Endothelial cell of umbilical vein (primary cell): ENCODE measurements at regions not wholly inside any gene's neighbourhood (a gene's known extent, or its start where the extent isn't known, plus 50 kb on each side); places are given as distances from the start of the nearest gene placed in this dataset.

ENCODE experiments used
- BruUV-seq: library from RNA; stranded (reverse); fragments of 400-500 nt; replicated peaks from 2 replicates; lab custom pipeline; 2021; lab: Mats Ljungman, UMichigan
- CTCF ChIA-PET: fragments of 300-600, 350-600 bp; sonication (Branson Sonifier 250); formaldehyde crosslinking; loops from one replicate; lab custom pipeline; 2021; ENCODE audit warnings: antibody characterized with exemption, inconsistent platforms; lab: Charles Lee
- POLR2A ChIA-PET: fragments of 300-600, 350-600 bp; sonication (Branson Sonifier 250); formaldehyde crosslinking; loops from one replicate; lab custom pipeline; 2021; ENCODE audit warnings: antibody characterized with exemption, inconsistent platforms; lab: Charles Lee
- DNase-seq: peaks from one replicate; pipeline ENCODE4 v3.0.0-alpha.2; 2011; ENCODE audit warnings: low read depth, low spot score
- FAIRE-seq: peaks from 2 replicates; lab custom pipeline; 2011; peaks lifted over from hg19 to GRCh38; lab: Jason Lieb, UNC
- H2AFZ ChIP-seq: 2 replicates; pipeline ENCODE4 v1.6.0; 2012; ENCODE audit warnings: low read depth, low read length, control low read depth, inconsistent platforms
- H3K27ac ChIP-seq: 2 replicates; pipeline ENCODE4 v1.5.1; 2011; ENCODE audit warnings: low read depth, mild to moderate bottlenecking, control low read depth, low read length, moderate library complexity; ENCODE audit not compliant: insufficient read depth
- H3K27me3 ChIP-seq, 2 experiments: 2 replicates each; pipeline versions ENCODE4 v1.6.0 to v1.6.1; 2011; ENCODE audit warnings: low read length in 2 of 2, mixed read lengths in 1 of 2; ENCODE audit not compliant: control insufficient read depth in 2 of 2, insufficient read depth in 2 of 2
- H3K36me3 ChIP-seq, 2 experiments: 2 replicates in 1 of 2; 3 replicates in 1 of 2; pipeline ENCODE4 v1.5.1; 2011; ENCODE audit warnings: low read length in 2 of 2, mild to moderate bottlenecking in 1 of 2, moderate library complexity in 1 of 2; ENCODE audit not compliant: control insufficient read depth in 2 of 2, insufficient read depth in 2 of 2; ENCODE audit errors: extremely low read depth in 1 of 2
- H3K4me1 ChIP-seq: 3 replicates; pipeline ENCODE4 v1.5.1; 2011; ENCODE audit warnings: mild to moderate bottlenecking, low read length; ENCODE audit not compliant: control insufficient read depth, insufficient read depth; ENCODE audit errors: extremely low read depth
- H3K4me2 ChIP-seq: 2 replicates; pipeline ENCODE4 v1.6.1; 2011; ENCODE audit warnings: low read length, control low read depth, mixed read lengths; ENCODE audit not compliant: insufficient read depth
- H3K4me3 ChIP-seq, 3 experiments: fragments of 200-600 bp in 1 of 3; sonication (generic), shearing (Covaris generic) in 1 of 3; replicated peaks in 1 of 3; 2 replicates each; pipeline ENCODE4 v1.5.1; 2011 to 2016; ENCODE audit warnings: control low read depth in 3 of 3, low read length in 3 of 3, mild to moderate bottlenecking in 2 of 3, inconsistent platforms in 1 of 3, low read depth in 1 of 3, moderate library complexity in 1 of 3; ENCODE audit not compliant: insufficient read depth in 1 of 3
- H3K79me2 ChIP-seq: 2 replicates; pipeline ENCODE4 v1.6.0; 2012; ENCODE audit warnings: low read length, inconsistent platforms; ENCODE audit not compliant: control insufficient read depth, insufficient read depth
- H3K9ac ChIP-seq: replicated peaks from 2 replicates; pipeline ENCODE3; 2011; ENCODE audit warnings: low read length, control low read depth; ENCODE audit not compliant: insufficient read depth; ENCODE audit errors: extremely low read depth
- H3K9me1 ChIP-seq: replicated peaks from 3 replicates; pipeline ENCODE4 v1.6.0; 2011; ENCODE audit warnings: mild to moderate bottlenecking, low read length; ENCODE audit not compliant: control insufficient read depth, insufficient read depth; ENCODE audit errors: extremely low read depth
- H3K9me3 ChIP-seq: replicated peaks from 2 replicates; pipeline ENCODE4 v1.5.1; 2012; ENCODE audit warnings: low read length, inconsistent platforms; ENCODE audit not compliant: control insufficient read depth, insufficient read depth
- H4K20me1 ChIP-seq: replicated peaks from 2 replicates; pipeline ENCODE3; 2011; ENCODE audit warnings: mild to moderate bottlenecking, low read length; ENCODE audit not compliant: control insufficient read depth, insufficient read depth; ENCODE audit errors: extremely low read depth
- EZH2 ChIP-seq: IDR thresholded peaks from 2 replicates; pipeline ENCODE4 v1.6.1; 2012; ENCODE audit warnings: borderline replicate concordance, low read depth, mild to moderate bottlenecking, moderate library complexity, low read length, inconsistent platforms; ENCODE audit not compliant: severe bottlenecking
- FOS ChIP-seq: IDR thresholded peaks from 2 replicates; pipeline ENCODE4 v1.6.1; 2011; ENCODE audit warnings: mild to moderate bottlenecking, low read length, moderate library complexity, borderline replicate concordance; ENCODE audit not compliant: insufficient read depth
- GATA2 ChIP-seq: IDR thresholded peaks from 2 replicates; pipeline ENCODE4 v1.7.0; 2011; ENCODE audit warnings: low read depth, mild to moderate bottlenecking, moderate library complexity, mixed read lengths, low read length; ENCODE audit not compliant: insufficient read length, insufficient read depth
- JUN ChIP-seq: IDR thresholded peaks from 2 replicates; pipeline ENCODE4 v1.6.1; 2011; ENCODE audit warnings: borderline replicate concordance, low read depth; ENCODE audit not compliant: insufficient read length, insufficient read depth
- MYC ChIP-seq: IDR thresholded peaks from one replicate; pipeline ENCODE4 v1.6.1; 2011; ENCODE audit warnings: mild to moderate bottlenecking, low read depth, low read length
- POLR2A ChIP-seq: IDR thresholded peaks from 2 replicates; pipeline ENCODE4 v1.6.1; 2012; ENCODE audit warnings: low read depth, mild to moderate bottlenecking, control low read depth, low read length
- POLR2AphosphoS5 ChIP-seq: IDR thresholded peaks from 2 replicates; pipeline ENCODE4 v1.6.1; 2012; ENCODE audit warnings: low read depth, mild to moderate bottlenecking, control low read depth, low read length, moderate library complexity; ENCODE audit not compliant: insufficient read depth
- dilution Hi-C: fragments of 300-500 bp; cut with MboI; formaldehyde crosslinking; loops from one replicate; pipeline ENCODE4 v1.15.0; 2019; ENCODE audit warnings: low sequenced_read_pairs; ENCODE audit not compliant: extremely low pct_ligation_motif_present
- intact Hi-C: fragments of 100-400 bp; cut with micrococcal nuclease; formaldehyde crosslinking; loops from one replicate; pipeline ENCODE4 v1.10.0; 2022
- TF ChIP-seq, protein P1 (sequence below): IDR thresholded peaks from 2 replicates; pipeline ENCODE4 v1.6.1; 2011; ENCODE audit not compliant: insufficient read depth, insufficient read length
- TF ChIP-seq, protein P2 (sequence below), 2 donors: IDR thresholded peaks; 1 replicate in 1 of 2; 2 replicates in 1 of 2; pipeline ENCODE4 v1.5.1; 2011; ENCODE audit warnings: low read length in 2 of 2, mild to moderate bottlenecking in 2 of 2, moderate library complexity in 2 of 2, control low read depth in 1 of 2, inconsistent platforms in 1 of 2, low read depth in 1 of 2; ENCODE audit not compliant: insufficient read depth in 1 of 2; ENCODE audit errors: extremely low read depth in 1 of 2

DNA sequence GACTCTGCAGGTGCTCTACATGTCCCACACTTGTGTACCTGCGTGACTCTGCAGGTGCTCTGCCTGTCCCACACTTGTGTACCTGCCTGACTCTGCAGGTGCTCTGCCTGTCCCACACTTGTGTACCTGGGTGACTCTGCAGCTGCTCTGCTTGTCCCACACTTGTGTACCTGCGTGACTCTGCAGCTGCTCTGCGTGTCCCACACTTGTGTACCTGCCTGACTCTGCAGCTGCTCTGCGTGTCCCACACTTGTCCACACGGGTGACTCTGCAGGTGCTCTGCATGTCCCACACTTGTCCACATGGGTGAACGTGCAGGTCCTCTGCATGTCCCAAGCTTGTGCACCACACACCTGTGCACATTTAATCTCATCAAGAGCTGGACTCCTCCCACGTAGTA lies 576.7 kb upstream of the SALL3 start:
- intact Hi-C loops: no loop called here
- no peak for FAIRE-seq
- CTCF ChIA-PET: no interaction called here

More for the DNA sequence above, 576.7 kb upstream of the SALL3 start:
- Histone ChIP-seq H3K9me3 (peaks cover 2% of the 10 kb centered on the region), H3K27ac (no peak overlapping the region), H2AFZ (no peak overlapping the region), H3K36me3 (no peaks in the 10 kb centered on the region), H3K79me2 (no peaks in the 10 kb centered on the region), H3K4me1 (no peaks in the 10 kb centered on the region), H3K9ac (no peak overlapping the region), H4K20me1 (no peaks in the 10 kb centered on the region), H3K4me3 (no peak overlapping the region), H3K27me3 (no peaks in the 10 kb centered on the region), H3K4me2 (no peak overlapping the region), H3K9me1 (no peaks in the 10 kb centered on the region)
- dilution Hi-C loops: no loop called here
- DNase-seq: no peak
- POLR2A ChIA-PET: no interaction called here
- BruUV-seq: no TSS peak
- TF ChIP-seq POLR2AphosphoS5: no peak
- TF ChIP-seq EZH2: no peak
- TF ChIP-seq MYC: no peak
- no peak for TF ChIP-seq GATA2
- no peak for TF ChIP-seq JUN
- TF ChIP-seq, protein P1, sequence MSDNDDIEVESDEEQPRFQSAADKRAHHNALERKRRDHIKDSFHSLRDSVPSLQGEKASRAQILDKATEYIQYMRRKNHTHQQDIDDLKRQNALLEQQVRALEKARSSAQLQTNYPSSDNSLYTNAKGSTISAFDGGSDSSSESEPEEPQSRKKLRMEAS: no peak
- TF ChIP-seq, protein P2, sequence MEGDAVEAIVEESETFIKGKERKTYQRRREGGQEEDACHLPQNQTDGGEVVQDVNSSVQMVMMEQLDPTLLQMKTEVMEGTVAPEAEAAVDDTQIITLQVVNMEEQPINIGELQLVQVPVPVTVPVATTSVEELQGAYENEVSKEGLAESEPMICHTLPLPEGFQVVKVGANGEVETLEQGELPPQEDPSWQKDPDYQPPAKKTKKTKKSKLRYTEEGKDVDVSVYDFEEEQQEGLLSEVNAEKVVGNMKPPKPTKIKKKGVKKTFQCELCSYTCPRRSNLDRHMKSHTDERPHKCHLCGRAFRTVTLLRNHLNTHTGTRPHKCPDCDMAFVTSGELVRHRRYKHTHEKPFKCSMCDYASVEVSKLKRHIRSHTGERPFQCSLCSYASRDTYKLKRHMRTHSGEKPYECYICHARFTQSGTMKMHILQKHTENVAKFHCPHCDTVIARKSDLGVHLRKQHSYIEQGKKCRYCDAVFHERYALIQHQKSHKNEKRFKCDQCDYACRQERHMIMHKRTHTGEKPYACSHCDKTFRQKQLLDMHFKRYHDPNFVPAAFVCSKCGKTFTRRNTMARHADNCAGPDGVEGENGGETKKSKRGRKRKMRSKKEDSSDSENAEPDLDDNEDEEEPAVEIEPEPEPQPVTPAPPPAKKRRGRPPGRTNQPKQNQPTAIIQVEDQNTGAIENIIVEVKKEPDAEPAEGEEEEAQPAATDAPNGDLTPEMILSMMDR (IDR thresholded peaks at IDR 0.05; ENCODE audit: extremely low read depth in 1 of 2, insufficient read depth in 1 of 2, low read depth in 1 of 2, low read length in 2 of 2): no peak
- no peak for TF ChIP-seq FOS
- no peak for TF ChIP-seq POLR2A
